Chondrocyte (in vitro differentiated cells): ENCODE measurements at regions not wholly inside any gene's neighbourhood (a gene's known extent, or its start where the extent isn't known, plus 50 kb on each side); places are given as distances from the start of the nearest gene placed in this dataset.
A peak's percentile ranks its signal among the peaks of the same experiment; 100 is the strongest.

ENCODE experiments used
- DNase-seq: peaks from one replicate; pipeline ENCODE4 v3.0.0; 2021; ENCODE audit warnings: mixed read lengths, low spot score
- H3K27ac Mint-ChIP-seq: one replicate; pipeline ENCODE4 v1.8.0; 2021; ENCODE audit warnings: mild to moderate bottlenecking, moderate library complexity, mixed read lengths; ENCODE audit not compliant: unreplicated experiment
- H3K27me3 Mint-ChIP-seq: 2 replicates; pipeline ENCODE4 v1.8.0; 2021; ENCODE audit warnings: low read depth, mixed read lengths
- H3K36me3 Mint-ChIP-seq: 2 replicates; pipeline ENCODE4 v1.8.0; 2021; ENCODE audit warnings: low read depth, mixed read lengths
- H3K4me1 Mint-ChIP-seq: 2 replicates; pipeline ENCODE4 v1.8.0; 2021; ENCODE audit warnings: low read depth, mild to moderate bottlenecking, mixed read lengths
- H3K4me3 Mint-ChIP-seq: one replicate; pipeline ENCODE4 v1.8.0; 2021; ENCODE audit warnings: mild to moderate bottlenecking, moderate library complexity, mixed read lengths; ENCODE audit not compliant: unreplicated experiment
- H3K9me3 Mint-ChIP-seq: 2 replicates; pipeline ENCODE4 v1.8.0; 2021; ENCODE audit warnings: low read depth, mixed read lengths
- CTCF ChIP-seq: fragments of 200-600 bp; sonication (generic); IDR thresholded peaks from 2 replicates; pipeline ENCODE4 v1.5.0; 2021; ENCODE audit warnings: antibody characterized with exemption, mild to moderate bottlenecking, moderate library complexity

- H3K36me3 Mint-ChIP-seq: no peaks in the 10 kb centered on the region
- TF ChIP-seq CTCF: no peak
- H3K9me3 Mint-ChIP-seq: no peaks in the 10 kb centered on the region
- no peaks in the 10 kb centered on the region for H3K27me3 Mint-ChIP-seq
- H3K27ac Mint-ChIP-seq: no peak overlapping the region
- H3K4me1 Mint-ChIP-seq: peaks cover 40% of the 10 kb centered on the region
- no peak overlapping the region for H3K4me3 Mint-ChIP-seq
- no peak for DNase-seq
Measured at GRCh38 chr2:64328415-64328722, 125.6 kb upstream of the LGALSL start.

GRCh38 chr2:64328756-64329155 lies 125.2 kb upstream of the LGALSL start:
- no peak overlapping the region for H3K27ac Mint-ChIP-seq
- H3K9me3 Mint-ChIP-seq: no peaks in the 10 kb centered on the region
- DNase-seq: no peak
- H3K36me3 Mint-ChIP-seq: no peaks in the 10 kb centered on the region
- TF ChIP-seq CTCF: no peak
- H3K4me3 Mint-ChIP-seq: no peak overlapping the region
- no peaks in the 10 kb centered on the region for H3K27me3 Mint-ChIP-seq
- peaks cover 40% of the 10 kb centered on the region for H3K4me1 Mint-ChIP-seq

- DNase-seq: no peak
- Mint-ChIP-seq H3K4me1 (peaks cover 40% of the 10 kb centered on the region), H3K9me3 (no peaks in the 10 kb centered on the region), H3K27me3 (no peaks in the 10 kb centered on the region), H3K36me3 (no peaks in the 10 kb centered on the region), H3K27ac (peak overlapping the region; percentile 93), H3K4me3 (peak overlapping the region; percentile 75)
- no peak for TF ChIP-seq CTCF
Measured at GRCh38 chr2:64329848-64330247, 124.1 kb upstream of the LGALSL start.

GRCh38 chr2:64330281-64331113 lies 123.5 kb upstream of the LGALSL start:
- TF ChIP-seq CTCF: peak; percentile 97
- no peak for DNase-seq
- Mint-ChIP-seq H3K27me3 (no peaks in the 10 kb centered on the region), H3K4me3 (peak overlapping the region; percentile 75), H3K36me3 (no peaks in the 10 kb centered on the region), H3K27ac (peak overlapping the region; percentile 93), H3K9me3 (no peaks in the 10 kb centered on the region), H3K4me1 (peaks cover 40% of the 10 kb centered on the region)

- H3K4me3 Mint-ChIP-seq: no peak overlapping the region
- H3K27me3 Mint-ChIP-seq: no peaks in the 10 kb centered on the region
- no peak for DNase-seq
- peak; percentile 44 for TF ChIP-seq CTCF
- H3K9me3 Mint-ChIP-seq: peaks cover 2% of the 10 kb centered on the region
- peak overlapping the region; percentile 93 for H3K27ac Mint-ChIP-seq
- H3K36me3 Mint-ChIP-seq: no peaks in the 10 kb centered on the region
- H3K4me1 Mint-ChIP-seq: peaks cover 40% of the 10 kb centered on the region
Measured at GRCh38 chr2:64331114-64331645, 122.8 kb upstream of the LGALSL start.
